ENCODE measurements at regions not wholly inside any gene's neighbourhood (a gene's known extent, or its start where the extent isn't known, plus 50 kb on each side); places are given as distances from the start of the nearest gene placed in this dataset.

- TF ChIP-seq POLR2A (IDR thresholded peaks at IDR 0.05) (no peak), CTCF (IDR thresholded peaks at IDR 0.05) (no peak), POLR2AphosphoS5 (IDR thresholded peaks at IDR 0.05) (no peak), EP300 (IDR thresholded peaks at IDR 0.05) (no peak)
- H3K36me3 ChIP-seq = no peaks in the 10 kb centered on the region
- no peaks in the 10 kb centered on the region for H3K27me3 ChIP-seq
- H3K4me3 ChIP-seq = no peak overlapping the region
- H3K9me3 ChIP-seq = no peaks in the 10 kb centered on the region
- H3K27ac ChIP-seq = no peak overlapping the region
- WGBS, 2 donors = 71 to 86% methylated on average over 5 of the region's 5 CpGs
- DNase-seq = no peak
- intact Hi-C loops (cut with DNase I) = no loop called here
- peaks cover 0 to 9% (median 0%) of the 10 kb centered on the region in 4 donors for H3K4me1 ChIP-seq
Measured at GRCh38 chr5:124812771-124813358, 66.4 kb upstream of the ZNF608 start.

GRCh38 chr5:124816381-124816780 lies 69.9 kb upstream of the ZNF608 start:
- Histone ChIP-seq H3K9me3 (no peaks in the 10 kb centered on the region), H3K4me1 (peaks cover 0 to 9% (median 0%) of the 10 kb centered on the region in 4 donors), H3K27ac (no peak overlapping the region), H3K36me3 (no peaks in the 10 kb centered on the region), H3K27me3 (no peaks in the 10 kb centered on the region), H3K4me3 (no peak overlapping the region)
- WGBS, 2 donors = 90 to 92% methylated on average over 7 of the region's 7 CpGs
- no peak for TF ChIP-seq POLR2AphosphoS5 (IDR thresholded peaks at IDR 0.05)
- no peak for TF ChIP-seq CTCF (IDR thresholded peaks at IDR 0.05)
- TF ChIP-seq POLR2A (IDR thresholded peaks at IDR 0.05) = no peak
- TF ChIP-seq EP300 (IDR thresholded peaks at IDR 0.05) = no peak
- no peak for DNase-seq
- intact Hi-C loops (cut with DNase I) = no loop called here

GRCh38 chr5:124819201-124819600 lies 72.8 kb upstream of the ZNF608 start:
- Histone ChIP-seq H3K9me3 (no peaks in the 10 kb centered on the region), H3K27ac (no peak overlapping the region), H3K27me3 (no peaks in the 10 kb centered on the region), H3K4me3 (no peak overlapping the region), H3K36me3 (no peaks in the 10 kb centered on the region), H3K4me1 (peaks cover 0 to 12% (median 0%) of the 10 kb centered on the region in 4 donors)
- intact Hi-C loops (cut with DNase I) = no loop called here
- DNase-seq = no peak
- 92% methylated on average over 3 of the region's 3 CpGs for WGBS, 2 donors
- no peak for TF ChIP-seq POLR2AphosphoS5 (IDR thresholded peaks at IDR 0.05)
- no peak for TF ChIP-seq CTCF (IDR thresholded peaks at IDR 0.05)
- TF ChIP-seq POLR2A (IDR thresholded peaks at IDR 0.05) = no peak
- TF ChIP-seq EP300 (IDR thresholded peaks at IDR 0.05) = no peak

GRCh38 chr5:124822647-124823046 lies 76.2 kb upstream of the ZNF608 start:
- Histone ChIP-seq H3K4me3 (no peak overlapping the region), H3K9me3 (no peaks in the 10 kb centered on the region), H3K4me1 (peaks cover 0 to 3% (median 0%) of the 10 kb centered on the region in 4 donors), H3K36me3 (no peaks in the 10 kb centered on the region), H3K27me3 (no peaks in the 10 kb centered on the region), H3K27ac (no peak overlapping the region)
- TF ChIP-seq CTCF (IDR thresholded peaks at IDR 0.05) (no peak), POLR2AphosphoS5 (IDR thresholded peaks at IDR 0.05) (no peak), POLR2A (IDR thresholded peaks at IDR 0.05) (no peak), EP300 (IDR thresholded peaks at IDR 0.05) (no peak)
- 34 to 77% methylated on average over 2 of the region's 2 CpGs for WGBS, 2 donors
- DNase-seq = no peak
- intact Hi-C loops (cut with DNase I) = no loop called here

GRCh38 chr5:124823380-124823779 lies 76.9 kb upstream of the ZNF608 start:
- intact Hi-C loops (cut with DNase I) = no loop called here
- Histone ChIP-seq H3K4me3 (no peak overlapping the region), H3K27me3 (no peaks in the 10 kb centered on the region), H3K36me3 (no peaks in the 10 kb centered on the region), H3K27ac (no peak overlapping the region), H3K4me1 (peaks cover 0 to 3% (median 0%) of the 10 kb centered on the region in 4 donors), H3K9me3 (no peaks in the 10 kb centered on the region)
- 73 to 74% methylated on average over 3 of the region's 3 CpGs for WGBS, 2 donors
- no peak for TF ChIP-seq EP300 (IDR thresholded peaks at IDR 0.05)
- no peak for TF ChIP-seq POLR2A (IDR thresholded peaks at IDR 0.05)
- no peak for TF ChIP-seq POLR2AphosphoS5 (IDR thresholded peaks at IDR 0.05)
- TF ChIP-seq CTCF (IDR thresholded peaks at IDR 0.05) = no peak
- no peak for DNase-seq

Measured in sigmoid colon (tissue), 6 donors.